OCI-LY3 (cell line): ENCODE measurements at regions not wholly inside any gene's neighbourhood (a gene's known extent, or its start where the extent isn't known, plus 50 kb on each side); places are given as distances from the start of the nearest gene placed in this dataset.

ENCODE experiments used
- CTCF ChIP-seq: fragments of 200-600, 300-600 bp; sonication (generic); IDR thresholded peaks from 2 replicates; pipeline ENCODE4 v1.5.1; 2014; ENCODE audit warnings: antibody characterized with exemption, low read length, low read depth
- EZH2phosphoT487 ChIP-seq: fragments of 200-600 bp; shearing (Covaris generic); IDR thresholded peaks from 2 replicates; pipeline ENCODE4 v1.6.1; 2018; ENCODE audit warnings: antibody characterized with exemption, mixed run types, low read depth

- TF ChIP-seq CTCF: no peak
- no peak for TF ChIP-seq EZH2phosphoT487
Measured at GRCh38 chr5:13581132-13581531, 363.4 kb downstream of the DNAH5 start.
